ENCODE measurements at regions not wholly inside any gene's neighbourhood (a gene's known extent, or its start where the extent isn't known, plus 50 kb on each side); places are given as distances from the start of the nearest gene placed in this dataset.
"Not testable (repeated sequence)": the region's sequence is repeated elsewhere in the genome, so short reads cannot be mapped to it uniquely, and the experiment has no call there.

DNA sequence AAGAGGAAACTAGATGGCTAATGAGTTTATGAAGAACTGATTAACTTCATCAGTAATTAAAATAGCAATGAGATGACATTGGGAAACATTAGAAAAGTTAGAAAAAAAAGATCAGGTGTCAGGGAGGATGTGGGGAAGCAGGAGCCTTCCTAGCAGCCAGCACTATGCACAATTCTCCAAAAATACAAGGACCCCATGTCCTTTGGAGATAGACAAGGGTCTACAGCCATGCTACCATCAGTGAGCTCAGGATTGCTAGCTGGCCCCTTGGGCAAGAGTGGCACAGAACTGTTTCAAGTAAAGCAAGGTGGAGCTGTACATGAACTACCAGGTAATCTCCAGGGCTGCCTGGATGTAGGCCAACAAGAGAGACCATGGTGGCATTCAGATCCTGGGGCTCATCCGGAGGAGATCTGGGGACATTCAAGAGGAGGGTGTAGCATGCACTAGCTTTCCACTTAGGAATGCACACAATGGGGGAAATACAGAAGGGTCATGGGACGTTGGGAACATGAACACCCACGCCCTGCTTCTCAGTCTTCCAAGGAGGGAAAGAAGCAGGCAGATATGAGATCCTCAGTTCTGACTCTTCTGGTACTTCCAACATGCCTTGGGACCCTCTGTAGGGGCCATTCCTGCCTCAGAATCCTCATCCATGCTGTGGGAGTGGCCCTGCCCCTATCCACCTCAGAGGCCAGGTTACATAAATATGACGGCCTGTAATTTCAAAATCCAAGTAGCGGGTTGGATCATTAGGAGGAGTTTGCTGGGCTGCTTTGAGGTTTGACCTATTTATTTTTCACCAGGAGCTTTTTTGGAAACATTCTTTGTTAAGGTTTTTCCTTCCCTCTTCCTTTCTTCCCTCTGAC, 82.2 kb upstream of the HABP2 start:
- DNase-seq = no peak

DNA sequence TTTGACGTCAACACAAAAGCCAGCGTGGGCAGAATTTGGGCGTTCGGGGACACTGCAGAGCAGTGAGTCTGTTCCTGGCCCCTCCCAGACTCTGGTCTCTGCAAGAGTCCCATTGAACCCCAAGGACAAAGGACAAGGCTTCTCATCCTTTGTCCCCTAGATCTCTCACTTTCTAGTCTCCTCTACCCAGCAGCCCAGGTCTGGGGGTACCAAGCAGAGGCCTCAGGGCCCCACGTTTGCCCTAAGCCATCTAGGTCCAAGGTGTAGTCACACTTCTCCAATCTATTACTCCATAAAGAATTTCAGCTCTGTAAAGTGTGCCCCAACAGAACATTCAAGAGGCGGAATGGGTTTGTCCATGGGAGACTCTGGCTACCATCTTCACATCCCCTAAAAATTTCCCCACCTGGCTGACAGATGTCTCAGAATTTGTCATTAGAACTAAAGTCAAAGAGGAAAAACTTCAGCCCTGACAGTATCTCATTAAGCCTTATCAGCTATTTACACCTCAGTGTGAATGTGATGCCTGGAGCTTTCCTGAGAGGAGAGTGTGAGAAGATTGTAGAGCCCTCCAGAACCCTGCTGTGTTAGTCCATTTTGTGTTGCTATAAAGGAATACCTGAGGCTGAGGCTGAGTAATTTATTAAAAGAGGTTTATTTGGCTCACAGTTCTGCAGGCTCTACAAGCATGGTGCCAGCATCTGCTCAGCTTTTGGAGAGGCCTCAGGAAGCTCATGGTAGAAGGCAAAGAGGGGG, 81.4 kb upstream of the HABP2 start:
- no peak for DNase-seq

DNA sequence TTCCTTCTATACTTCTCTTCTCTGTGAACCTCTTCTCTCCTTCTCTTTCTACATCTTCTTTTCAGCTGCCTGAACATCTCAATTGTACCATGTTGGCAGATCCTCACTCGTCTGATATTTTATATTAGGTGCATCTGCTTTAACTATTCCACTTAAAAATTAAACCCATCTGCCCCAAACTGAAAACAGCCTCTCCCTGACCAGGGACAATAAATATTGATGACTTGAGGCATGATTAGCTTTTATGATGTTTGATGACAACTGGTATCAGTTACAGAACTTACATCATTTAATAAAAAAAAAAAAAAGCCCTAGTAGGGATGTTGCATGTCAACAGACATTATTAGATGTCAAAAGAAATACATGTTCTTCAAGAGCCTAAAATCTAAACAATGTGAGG, 79.8 kb upstream of the HABP2 start:
- DNase-seq = no peak

DNA sequence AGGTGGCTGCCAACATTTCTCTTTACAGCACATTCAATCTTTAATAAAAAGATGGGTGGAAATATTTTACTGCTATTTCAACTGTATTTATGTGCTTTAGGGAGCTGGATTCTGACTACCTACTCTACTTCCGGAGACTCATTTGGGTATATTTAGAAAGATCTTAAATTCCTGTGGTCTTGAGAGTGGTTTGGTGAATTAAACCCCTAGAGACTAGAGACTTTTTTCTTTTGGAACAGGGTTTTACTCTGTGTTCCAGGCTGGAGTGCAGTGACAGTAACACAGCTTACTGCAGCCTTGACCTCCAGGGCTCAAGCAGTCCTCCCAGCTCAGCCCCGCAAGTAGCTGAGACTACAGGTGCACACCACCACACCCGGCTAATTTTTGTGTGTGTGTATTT, 79.0 kb upstream of the HABP2 start:
- DNase-seq = no peak

DNA sequence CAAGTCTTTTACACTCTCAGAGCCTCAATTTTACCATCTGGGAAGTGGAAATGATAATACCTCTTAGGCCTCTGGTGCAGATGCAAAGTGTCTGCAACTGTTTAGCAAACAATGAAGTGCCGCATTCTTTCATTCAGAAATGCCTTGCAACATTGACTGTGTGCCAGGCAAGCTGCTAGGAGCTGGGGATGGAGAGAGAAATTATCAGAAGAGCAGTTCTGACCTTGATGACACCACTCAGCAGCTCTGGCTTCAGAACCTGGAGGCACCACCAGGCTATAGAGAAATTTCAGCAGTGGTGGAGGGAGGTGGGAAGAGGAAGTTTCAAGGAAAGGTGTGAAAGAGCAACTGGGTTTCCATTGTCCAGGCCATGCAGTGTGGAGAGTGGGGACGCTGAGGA, 78.1 kb upstream of the HABP2 start:
- no peak for DNase-seq

DNA sequence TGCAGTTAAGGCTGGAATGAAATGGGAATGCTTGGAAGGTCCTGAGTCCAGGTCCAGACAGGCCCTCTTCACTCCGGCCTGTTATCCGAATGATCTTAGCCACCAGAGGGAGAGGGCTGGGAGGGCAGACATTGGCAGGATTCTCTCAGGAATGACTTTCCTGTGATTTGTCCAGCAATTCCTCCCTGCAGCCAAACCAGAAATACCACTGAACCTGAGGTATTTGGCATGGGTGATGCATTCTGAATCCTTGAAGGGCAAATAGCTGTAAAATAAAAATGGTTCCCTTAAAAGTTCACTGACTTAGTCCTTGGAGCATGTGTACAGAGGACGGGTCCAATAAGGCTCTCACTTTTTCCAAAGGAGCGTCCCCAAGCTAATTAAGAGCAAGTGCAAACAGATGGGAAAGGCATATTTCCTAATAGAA, 77.5 kb upstream of the HABP2 start:
- DNase-seq = no peak

DNA sequence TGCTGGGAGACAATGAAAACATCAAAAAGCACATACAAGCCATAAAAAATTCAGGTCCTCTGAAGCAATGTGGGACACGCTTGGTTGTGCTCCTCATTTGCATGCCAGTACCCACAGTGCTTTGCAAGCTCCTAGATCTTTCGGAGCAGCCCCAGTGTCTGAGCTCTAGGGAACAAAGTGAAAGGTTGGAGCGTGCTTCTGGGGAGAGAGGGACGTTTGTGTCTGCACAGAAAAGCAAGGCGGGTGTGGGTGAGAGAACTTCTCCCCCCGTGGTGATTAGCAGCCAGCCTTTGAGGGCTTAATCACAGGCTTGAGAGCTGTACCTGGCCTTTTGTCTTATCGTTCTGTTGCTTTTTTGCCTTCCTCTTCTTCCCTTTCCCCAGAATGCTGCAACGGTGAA, 76.7 kb upstream of the HABP2 start:
- no peak for DNase-seq

DNA sequence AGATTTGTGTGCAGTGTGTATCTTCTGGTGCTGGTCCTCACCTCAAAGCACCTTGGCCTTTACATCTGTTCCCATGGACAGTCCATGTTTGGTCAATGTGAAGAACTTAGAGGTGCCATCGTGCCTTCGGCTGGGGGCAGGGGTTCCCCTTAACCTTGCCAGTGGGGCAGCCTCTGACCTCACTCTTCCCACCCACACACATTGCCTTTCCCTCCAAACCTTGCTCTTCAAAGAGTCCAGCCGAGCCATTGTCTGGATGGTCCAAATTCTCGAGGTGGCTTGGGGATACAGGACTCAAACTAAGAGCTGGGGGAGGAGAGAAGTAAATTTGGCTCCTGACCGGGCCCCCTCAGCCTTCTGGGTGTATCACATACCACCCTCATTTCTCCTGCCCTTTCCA, 76.2 kb upstream of the HABP2 start:
- no peak for DNase-seq

DNA sequence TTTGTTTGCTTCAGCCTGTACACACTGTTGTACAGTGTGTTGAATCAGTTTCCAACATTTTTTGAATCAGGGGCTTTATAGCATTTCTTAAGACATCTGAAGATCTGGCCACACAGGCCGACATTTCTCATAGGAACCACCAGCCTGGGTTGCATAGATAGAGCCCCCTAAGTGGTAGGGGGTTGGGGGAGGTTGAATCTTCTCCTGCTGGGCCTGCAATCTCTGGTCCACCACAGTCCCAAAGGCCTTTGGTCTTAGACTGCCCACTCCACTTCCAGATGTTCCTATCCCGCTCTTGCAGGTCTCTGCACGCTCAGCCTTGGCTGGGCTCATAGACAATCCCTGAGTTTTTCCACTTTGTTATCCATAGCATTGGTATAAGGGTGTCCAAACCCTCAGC, 75.4 kb upstream of the HABP2 start:
- no peak for DNase-seq

DNA sequence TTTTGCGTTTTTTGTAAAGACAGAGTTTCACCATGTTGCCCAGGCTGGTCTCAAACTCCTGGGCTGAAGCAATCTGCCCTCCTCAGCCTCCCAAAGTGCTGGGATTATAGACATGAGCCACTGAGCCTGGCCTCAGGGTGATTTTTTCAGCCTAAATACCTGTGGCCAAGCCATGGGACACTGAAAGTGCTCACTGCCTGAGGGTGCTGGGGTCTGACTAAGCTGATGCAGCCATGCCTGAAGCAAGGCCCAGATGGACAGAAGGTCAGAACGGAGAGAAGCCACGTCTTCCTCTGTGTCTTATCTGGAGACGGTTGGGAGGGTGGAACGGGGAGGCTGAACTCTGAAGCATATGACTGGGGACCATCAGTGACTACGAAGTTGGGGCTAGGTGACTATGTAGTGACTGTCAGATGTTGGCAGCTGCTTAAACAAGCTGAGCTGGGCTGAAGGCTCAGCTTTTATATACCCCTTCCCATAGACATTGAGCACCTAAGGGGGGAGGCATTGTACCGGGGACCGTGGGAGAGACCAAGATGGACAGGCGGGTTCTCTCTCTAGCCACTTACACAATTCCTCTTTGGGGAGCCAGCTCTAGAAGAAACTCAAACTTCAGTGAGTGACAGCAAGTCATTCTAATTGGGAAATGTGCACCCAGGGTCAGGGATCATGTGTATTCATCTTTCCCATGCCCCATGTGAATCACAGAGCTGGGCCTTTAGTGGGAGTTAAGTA, 73.3 kb upstream of the HABP2 start:
- DNase-seq = no peak

DNA sequence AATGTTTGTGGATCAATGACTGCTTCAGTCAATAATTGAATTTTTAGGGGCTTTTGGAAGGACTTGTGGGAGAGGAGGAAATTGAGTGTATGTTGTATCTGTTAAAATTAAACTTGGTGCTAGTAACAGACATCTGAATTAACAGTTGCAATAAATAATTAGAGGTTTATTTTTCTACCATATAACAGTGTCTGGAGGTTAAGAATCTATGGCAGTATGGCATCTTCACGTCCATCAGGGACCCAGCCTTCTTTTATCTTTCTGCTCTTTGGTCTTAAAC, 72.8 kb upstream of the HABP2 start:
- no peak for DNase-seq

DNA sequence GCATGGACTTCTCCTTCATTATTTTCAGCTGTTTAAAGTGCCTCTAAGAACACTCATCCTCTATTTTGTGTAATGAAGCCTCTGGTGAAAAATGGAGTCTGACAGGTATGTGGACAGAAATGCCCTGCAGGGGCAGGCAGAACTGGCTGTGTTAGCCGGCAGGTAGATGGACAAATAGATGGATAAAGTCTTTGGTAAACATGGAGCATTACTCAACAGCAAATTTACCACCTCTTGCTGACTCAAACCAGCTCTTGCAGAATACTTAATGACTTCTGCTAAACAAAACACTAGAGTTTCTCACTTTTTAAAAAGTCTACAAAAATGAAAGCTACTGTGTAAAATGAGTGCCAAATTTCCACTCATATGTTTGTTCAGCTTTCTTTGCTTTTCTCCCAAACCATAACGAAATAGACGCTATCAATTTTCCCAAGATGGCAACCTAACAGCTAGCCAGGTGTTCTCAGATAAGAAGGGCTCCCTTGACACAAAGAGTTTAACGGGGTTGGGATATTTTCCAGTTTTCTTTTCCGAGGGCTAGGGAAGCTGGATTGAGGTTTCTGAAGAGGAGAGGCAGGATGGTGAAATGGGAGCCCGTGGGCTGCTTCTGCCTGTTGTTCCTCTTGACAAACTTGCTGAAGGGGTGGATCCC, 71.9 kb upstream of the HABP2 start:
- no peak for DNase-seq

DNA sequence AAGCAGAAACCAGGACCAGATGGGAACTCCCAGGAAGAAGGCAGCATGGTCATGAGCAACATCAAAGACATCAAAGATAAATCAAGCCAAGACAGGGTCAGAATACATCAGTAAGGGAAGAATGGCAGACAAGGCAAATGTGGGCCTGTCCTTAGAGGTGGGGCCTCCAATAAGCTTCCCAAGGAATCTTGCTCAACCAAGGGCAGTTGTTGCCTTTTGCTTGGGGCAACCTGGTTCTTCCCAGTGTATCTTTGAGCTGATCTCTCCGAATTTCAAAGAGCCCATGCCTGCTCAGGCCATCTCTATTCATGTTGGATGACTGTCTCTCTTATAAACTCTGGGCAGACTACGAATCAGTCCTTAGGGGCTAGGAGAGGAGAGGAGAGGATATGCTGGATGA, 68.4 kb upstream of the HABP2 start:
- no peak for DNase-seq

DNA sequence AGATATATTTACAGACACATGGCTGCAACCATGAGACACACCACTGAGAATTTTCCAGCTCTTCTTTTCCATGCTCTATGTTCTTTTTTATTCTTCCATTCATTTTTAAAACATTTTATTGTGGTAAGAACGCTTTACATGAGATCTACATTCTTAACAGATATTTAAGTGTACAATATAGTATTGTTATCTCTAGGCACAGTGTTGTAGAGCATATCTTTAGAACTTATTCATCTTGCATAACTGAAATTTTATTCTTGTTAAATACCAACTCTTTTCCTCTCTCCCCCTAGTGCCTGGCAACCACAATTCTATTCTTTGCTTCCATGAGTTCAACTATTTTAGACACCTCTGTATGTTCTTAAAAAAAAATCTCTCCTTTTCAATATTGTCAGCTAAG, 67.1 kb upstream of the HABP2 start:
- no peak for DNase-seq

DNA sequence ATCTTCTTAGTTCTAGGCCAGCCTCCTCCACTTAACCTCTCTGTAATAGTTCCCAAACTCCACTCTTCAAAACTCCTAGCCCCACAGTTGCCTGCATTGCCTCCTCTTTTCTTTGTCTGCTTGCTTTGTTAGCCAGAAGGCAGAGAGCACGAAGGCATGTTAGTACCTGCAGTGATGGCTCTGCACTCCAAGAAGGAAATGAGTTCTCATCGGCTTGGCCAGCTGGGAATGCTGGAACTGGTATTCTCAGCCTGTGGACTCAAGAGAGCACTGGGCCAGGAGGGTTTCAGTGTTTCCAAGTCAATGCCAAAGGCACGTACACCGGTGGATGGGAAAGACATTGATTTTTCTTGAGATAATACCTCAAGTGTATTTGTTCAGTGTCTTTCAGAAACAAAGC, 66.3 kb upstream of the HABP2 start:
- DNase-seq = no peak

DNA sequence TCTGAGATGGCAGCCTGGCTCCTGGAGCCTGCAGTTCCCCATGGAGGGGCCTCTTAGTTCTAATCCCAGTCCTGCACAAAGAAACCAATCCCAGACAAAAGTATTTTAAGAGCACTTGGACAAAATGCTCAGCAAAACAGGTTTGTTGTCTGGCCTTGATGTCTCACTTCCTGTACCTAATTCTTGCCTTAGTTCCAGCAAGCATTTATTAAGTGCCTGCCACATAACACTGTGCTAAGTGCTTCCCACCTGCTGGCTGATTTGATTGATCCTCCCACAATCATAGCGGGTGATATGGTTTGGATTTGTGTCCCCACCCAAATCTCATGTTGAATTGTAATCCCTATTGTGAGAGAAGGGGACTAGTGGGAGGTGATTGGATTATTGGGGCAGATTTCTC, 65.7 kb upstream of the HABP2 start:
- DNase-seq = no peak

DNA sequence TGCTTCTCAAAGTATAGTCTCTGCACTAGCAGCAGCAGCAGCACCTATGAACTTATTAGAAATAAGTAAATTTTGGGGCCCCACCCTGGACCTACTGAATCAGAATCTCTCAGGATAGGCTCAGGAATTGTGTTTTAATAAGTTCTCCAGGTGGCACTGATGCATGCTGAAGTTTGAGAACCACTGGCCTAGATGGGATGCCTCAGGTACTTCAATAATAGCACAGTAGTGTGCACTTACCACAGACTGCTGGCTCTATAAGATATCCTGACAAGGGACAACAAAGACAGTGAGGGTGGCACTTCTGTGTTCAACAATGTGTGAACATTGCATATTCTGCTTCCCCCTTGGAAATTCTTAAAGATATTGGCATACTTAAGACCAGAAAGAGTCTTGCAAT, 64.7 kb upstream of the HABP2 start:
- no peak for DNase-seq

DNA sequence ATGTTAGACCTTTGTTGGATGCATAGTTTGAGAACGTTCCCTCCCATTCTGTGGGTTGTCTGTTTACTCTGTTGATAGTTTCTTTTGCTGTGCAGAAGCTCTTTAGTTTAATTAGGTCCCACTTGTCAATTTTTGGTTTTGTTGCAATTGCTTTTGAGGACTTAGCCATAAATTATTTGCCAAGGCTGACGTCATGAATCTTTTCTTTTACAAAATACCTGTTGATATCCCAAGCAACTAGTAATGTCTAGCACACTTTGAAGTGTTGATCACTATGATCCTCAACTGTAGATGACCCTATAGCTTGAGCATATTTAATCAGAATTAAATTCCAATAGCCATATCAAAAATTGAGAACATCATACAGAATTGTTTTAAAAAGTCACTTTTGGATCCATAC, 63.3 kb upstream of the HABP2 start:
- DNase-seq = not testable (repeated sequence)

DNA sequence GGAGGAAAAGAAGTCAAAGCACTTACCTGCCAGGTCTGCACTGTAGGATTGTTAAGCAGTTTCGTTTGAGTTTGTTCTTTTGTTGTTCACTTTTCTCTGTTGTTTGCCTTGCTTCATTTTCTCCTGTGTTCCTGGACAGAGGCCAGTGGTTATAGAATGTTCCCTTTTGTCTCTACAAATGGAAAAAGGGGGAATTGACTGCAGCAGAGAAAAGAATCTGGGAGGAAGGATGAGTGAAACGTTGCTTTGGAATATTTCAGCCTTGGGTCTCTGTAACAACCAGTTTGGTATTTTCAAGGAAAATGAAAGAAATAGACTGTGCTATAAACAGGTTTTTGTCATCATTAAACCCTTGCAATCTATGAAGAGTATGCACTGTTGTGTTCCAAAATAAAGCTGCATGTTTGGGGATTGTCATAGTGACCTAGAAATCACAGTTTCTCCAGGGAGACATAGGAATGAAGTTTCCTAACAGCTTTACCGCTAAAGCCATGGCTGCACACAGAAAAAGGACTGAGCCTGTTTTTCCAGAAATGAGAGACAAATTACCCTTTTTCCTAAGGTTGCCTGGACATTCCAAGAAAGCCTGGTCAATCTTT, 60.8 kb upstream of the HABP2 start:
- no peak for DNase-seq

DNA sequence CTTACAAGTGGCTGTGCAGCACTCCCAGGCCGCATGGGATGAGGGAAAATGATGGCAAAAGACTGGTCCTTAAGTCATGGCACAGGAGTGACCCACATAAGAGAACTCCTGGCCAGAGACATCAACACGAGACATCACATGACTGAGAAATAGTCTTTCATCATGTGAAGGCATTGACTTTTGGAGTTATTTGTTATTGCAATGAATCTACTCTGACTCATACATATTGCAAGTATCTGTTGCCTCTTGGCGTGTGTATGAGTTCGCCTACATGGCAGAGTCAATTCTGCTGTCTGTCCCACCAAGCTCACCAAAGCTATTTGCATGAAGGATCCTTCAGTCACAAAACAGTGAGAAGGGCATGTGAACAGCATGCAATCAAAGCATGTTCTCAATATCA, 59.7 kb upstream of the HABP2 start:
- no peak for DNase-seq

DNA sequence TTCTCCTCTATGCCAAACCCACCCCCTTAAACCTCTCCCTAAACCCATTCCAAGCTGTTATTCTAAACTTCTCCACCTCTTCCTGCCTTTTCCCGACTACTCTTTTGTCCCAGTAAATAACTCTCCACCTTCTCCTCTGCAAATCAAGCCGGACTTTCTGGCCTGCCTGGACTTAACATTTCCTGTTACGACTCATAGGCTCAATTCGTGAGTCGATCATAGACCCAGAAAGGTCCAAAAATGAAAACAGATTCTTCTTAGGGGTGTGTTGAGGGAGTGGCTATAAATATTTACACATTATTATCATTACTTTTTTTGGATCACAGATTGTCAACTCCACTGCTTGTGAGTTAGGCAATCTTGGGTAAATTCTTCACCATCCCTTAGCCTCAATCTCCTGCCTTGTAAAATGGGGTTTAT, 59.0 kb upstream of the HABP2 start:
- DNase-seq = no peak

DNA sequence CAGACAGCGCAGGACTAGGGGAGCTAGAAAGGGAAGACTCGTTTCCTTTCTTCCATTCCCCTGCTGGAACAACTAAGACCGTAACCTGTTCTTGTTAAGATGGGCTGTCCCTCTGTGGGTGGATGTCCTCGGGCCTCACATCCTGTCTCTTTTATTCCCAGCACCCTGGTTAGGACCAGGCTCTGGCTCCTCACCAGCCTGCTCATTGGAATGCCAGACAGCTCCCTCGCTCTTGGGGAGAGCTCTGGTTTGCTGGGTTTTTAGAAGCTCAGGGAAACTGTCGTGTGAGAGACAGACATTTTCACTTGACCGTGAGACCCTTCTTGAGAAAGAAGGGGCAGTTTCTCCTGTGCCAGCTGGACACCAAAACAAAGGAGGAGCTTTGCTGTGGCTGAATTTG, 58.1 kb upstream of the HABP2 start:
- no peak for DNase-seq

DNA sequence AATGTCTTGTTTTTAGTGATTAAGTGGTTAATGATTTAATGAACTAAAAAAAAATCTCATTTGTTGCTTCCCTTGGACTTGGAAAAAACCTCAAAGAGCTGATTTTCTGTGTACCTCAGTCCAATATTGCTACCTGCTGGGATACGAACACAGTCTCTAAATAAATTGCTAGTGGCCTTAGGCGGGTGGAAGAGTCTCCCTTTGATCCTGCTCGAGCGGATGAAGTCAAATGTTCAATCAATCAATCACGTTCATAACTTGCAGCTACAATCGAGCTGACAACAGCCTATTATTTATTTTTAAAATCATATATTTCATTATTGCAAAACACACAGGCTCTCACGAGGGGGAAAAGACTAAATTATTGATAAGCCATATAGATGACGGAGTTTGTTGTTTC, 57.3 kb upstream of the HABP2 start:
- DNase-seq = no peak
